ENCODE measurements at regions not wholly inside any gene's neighbourhood (a gene's known extent, or its start where the extent isn't known, plus 50 kb on each side); places are given as distances from the start of the nearest gene placed in this dataset.

- no peaks in the 10 kb centered on the region for H3K4me1 Mint-ChIP-seq
- no peaks in the 10 kb centered on the region for H3K36me3 Mint-ChIP-seq (ENCODE audit: low read depth)
- no peak for DNase-seq
- intact Hi-C loops (cut with DNase I, micrococcal nuclease), result no loop called here
- no peak overlapping the region for H3K4me3 Mint-ChIP-seq
- ATAC-seq, result no peak
- H3K27me3 Mint-ChIP-seq, result no peaks in the 10 kb centered on the region
- CTCF ChIA-PET, result no interaction called here
- POLR2A ChIA-PET, result no interaction called here
- H3K9me3 Mint-ChIP-seq (ENCODE audit: low read depth), result no peaks in the 10 kb centered on the region
- H3K27ac Mint-ChIP-seq, result no peak overlapping the region
These were observed 80.4 kb downstream of the ENGASE start for GRCh38 chr17:79154951-79155585.

DNA sequence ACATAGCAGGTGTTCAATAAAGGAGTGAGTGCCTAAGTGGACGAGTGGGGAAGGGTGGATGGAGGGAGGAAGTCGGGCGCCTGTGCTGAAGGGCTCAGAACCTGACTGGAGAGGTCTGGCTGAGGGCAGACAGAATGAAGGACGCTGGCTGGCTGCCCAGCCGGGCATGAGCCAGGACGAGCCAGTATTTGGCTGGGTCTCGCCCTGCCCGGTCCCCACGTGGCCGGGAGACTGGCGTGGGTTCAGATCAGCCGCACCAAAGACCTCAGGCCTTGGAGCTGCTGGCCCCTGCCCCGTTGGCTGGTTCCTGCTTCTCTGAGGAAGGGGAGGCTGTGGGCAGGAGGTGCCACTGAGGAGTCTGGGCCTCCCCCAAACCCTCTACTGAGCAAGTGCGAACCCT, 79.8 kb downstream of the ENGASE start:
- CTCF ChIA-PET, result no interaction called here
- no peaks in the 10 kb centered on the region for H3K4me1 Mint-ChIP-seq
- ATAC-seq, result no peak
- no peak overlapping the region for H3K27ac Mint-ChIP-seq
- H3K4me3 Mint-ChIP-seq, result no peak overlapping the region
- intact Hi-C loops (cut with DNase I, micrococcal nuclease), result no loop called here
- no peaks in the 10 kb centered on the region for H3K27me3 Mint-ChIP-seq
- DNase-seq, result no peak
- H3K9me3 Mint-ChIP-seq (ENCODE audit: low read depth), result no peaks in the 10 kb centered on the region
- POLR2A ChIA-PET, result no interaction called here
- H3K36me3 Mint-ChIP-seq (ENCODE audit: low read depth), result no peaks in the 10 kb centered on the region

DNA sequence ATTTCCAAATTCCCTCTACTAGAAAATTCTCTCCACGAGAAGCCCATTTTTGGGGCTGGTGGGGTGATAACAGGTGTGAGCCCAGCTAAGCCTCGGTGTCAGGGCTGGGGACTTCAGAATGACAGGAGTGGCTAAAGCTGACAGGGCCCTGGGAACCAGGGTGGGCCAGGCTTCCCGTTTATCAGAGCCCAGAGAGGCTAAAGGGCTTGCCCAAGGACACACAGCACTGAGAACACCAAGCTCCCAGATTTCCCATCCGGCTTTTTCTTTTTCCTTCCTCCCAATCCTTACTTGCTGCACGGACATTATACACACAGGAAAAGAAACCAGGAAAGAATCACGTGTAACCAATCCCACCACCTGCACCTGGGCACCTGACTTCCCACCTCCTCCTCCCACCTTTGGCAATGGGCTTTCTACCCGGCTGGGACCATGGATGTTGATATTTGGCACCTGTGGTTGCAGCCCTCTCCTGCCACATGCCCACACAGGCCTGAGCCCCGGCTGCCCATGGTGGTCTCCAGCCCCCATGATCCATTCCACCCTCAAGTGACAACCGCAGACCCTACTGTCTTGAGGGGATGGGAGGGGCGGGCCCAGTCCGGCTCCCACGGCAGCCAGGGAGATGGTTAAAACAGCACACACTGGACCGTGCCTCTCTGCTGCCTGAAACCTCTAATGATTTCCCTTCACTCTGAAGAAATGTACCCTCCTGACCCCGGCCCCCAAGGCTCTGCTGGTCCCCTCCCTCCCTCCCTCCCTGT, 78.9 kb downstream of the ENGASE start:
- Mint-ChIP-seq H3K27me3 (no peaks in the 10 kb centered on the region), H3K27ac (no peak overlapping the region), H3K4me3 (no peak overlapping the region), H3K4me1 (no peaks in the 10 kb centered on the region), H3K9me3 (ENCODE audit: low read depth) (no peaks in the 10 kb centered on the region), H3K36me3 (ENCODE audit: low read depth) (no peaks in the 10 kb centered on the region)
- ATAC-seq, result no peak
- intact Hi-C loops (cut with DNase I, micrococcal nuclease), result no loop called here
- POLR2A ChIA-PET, result no interaction called here
- CTCF ChIA-PET, result no interaction called here
- no peak for DNase-seq

DNA sequence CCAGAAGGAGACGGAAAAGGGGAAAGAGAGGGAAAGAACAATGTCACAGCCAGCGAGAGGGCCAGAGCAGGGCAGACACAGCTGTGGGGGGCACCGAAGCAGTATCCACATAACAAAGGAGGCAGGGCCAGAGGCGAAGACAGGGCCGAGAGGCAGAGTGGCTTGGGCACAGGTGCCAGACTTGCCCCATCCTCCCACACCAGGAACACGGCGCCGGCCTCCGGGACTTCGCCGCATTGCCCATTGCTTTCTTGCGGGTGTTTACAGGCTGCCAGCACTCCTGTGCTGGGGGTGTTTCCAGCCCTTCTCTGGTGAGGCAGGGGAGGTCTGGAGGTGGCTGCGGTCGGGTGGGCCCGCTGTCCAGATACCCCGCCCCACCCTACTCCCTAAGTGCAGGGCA, 78.0 kb downstream of the ENGASE start:
- Mint-ChIP-seq H3K36me3 (ENCODE audit: low read depth) (no peaks in the 10 kb centered on the region), H3K4me3 (no peak overlapping the region), H3K4me1 (no peaks in the 10 kb centered on the region), H3K9me3 (ENCODE audit: low read depth) (no peaks in the 10 kb centered on the region), H3K27ac (no peak overlapping the region), H3K27me3 (no peaks in the 10 kb centered on the region)
- ChIA-PET CTCF (no interaction called here), POLR2A (no interaction called here)
- ATAC-seq (no peak), DNase-seq (no peak)
- intact Hi-C loops (cut with DNase I, micrococcal nuclease), result no loop called here

- Mint-ChIP-seq H3K27me3 (no peaks in the 10 kb centered on the region), H3K27ac (no peak overlapping the region)
These were observed 77.5 kb downstream of the ENGASE start for GRCh38 chr17:79152110-79152509.

GRCh38 chr17:79150799-79151198, 76.2 kb downstream of the ENGASE start:
- no peaks in the 10 kb centered on the region for H3K36me3 Mint-ChIP-seq (ENCODE audit: low read depth)
- no peak overlapping the region for H3K27ac Mint-ChIP-seq
- ChIA-PET POLR2A (no interaction called here), CTCF (no interaction called here)
- ATAC-seq (no peak), DNase-seq (no peak)
- H3K4me3 Mint-ChIP-seq, result no peak overlapping the region
- intact Hi-C loops (cut with DNase I, micrococcal nuclease), result no loop called here
- H3K9me3 Mint-ChIP-seq (ENCODE audit: low read depth), result no peaks in the 10 kb centered on the region
- H3K27me3 Mint-ChIP-seq, result no peaks in the 10 kb centered on the region
- H3K4me1 Mint-ChIP-seq, result no peaks in the 10 kb centered on the region

More at GRCh38 chr17:79152110-79152509, 77.5 kb downstream of the ENGASE start:
- ChIA-PET POLR2A (no interaction called here), CTCF (no interaction called here)
- Mint-ChIP-seq H3K9me3 (ENCODE audit: low read depth) (no peaks in the 10 kb centered on the region), H3K4me3 (no peak overlapping the region), H3K4me1 (no peaks in the 10 kb centered on the region), H3K36me3 (ENCODE audit: low read depth) (no peaks in the 10 kb centered on the region)
- ATAC-seq (no peak), DNase-seq (no peak)
- intact Hi-C loops (cut with DNase I, micrococcal nuclease), result no loop called here

DNA sequence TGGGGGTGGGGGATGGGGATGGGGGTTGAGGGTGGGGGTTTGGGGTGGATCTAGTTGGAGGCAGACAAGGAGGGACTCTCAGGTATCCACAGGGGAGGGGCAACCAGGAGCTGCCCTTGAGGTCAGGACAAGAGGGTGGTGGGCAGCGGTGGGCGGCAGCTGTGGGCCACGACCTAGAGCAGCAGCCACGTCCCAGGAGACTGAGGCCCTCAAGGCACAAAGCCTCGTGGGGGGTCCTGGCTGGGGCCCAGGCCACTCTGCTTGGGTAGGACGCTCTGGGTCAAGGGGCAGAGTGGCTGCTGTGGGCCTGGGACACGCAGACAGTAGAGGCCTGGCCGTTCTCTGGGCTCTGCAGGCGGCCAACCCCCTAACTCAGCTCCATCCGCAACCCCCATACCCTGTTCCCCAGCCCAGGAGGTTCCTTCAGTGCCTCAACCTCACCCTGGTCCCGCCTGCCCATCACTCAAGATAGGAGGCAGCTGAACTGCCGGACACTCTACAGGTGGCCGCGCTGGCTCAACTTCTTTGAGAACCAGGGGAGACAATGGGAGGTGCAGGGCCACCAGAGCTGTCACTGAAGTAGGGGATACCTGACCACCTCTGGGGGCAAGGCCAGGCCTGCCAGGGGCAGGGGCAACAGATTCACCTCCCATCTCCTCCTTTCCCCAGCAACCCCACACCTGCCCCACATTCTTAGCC, 75.6 kb downstream of the ENGASE start:
- Mint-ChIP-seq H3K4me1 (no peaks in the 10 kb centered on the region), H3K9me3 (ENCODE audit: low read depth) (no peaks in the 10 kb centered on the region), H3K27ac (no peak overlapping the region), H3K4me3 (no peak overlapping the region), H3K27me3 (no peaks in the 10 kb centered on the region), H3K36me3 (ENCODE audit: low read depth) (no peaks in the 10 kb centered on the region)
- ATAC-seq, result no peak
- POLR2A ChIA-PET, result no interaction called here
- CTCF ChIA-PET, result no interaction called here
- DNase-seq, result no peak
- intact Hi-C loops (cut with DNase I, micrococcal nuclease), result no loop called here

- intact Hi-C loops (cut with DNase I, micrococcal nuclease), result no loop called here
- POLR2A ChIA-PET, result no interaction called here
- no peaks in the 10 kb centered on the region for H3K4me1 Mint-ChIP-seq
- H3K27ac Mint-ChIP-seq, result no peak overlapping the region
- no peak overlapping the region for H3K4me3 Mint-ChIP-seq
- DNase-seq (no peak), ATAC-seq (no peak)
- no peaks in the 10 kb centered on the region for H3K27me3 Mint-ChIP-seq
- no peaks in the 10 kb centered on the region for H3K36me3 Mint-ChIP-seq (ENCODE audit: low read depth)
- CTCF ChIA-PET, result no interaction called here
- H3K9me3 Mint-ChIP-seq (ENCODE audit: low read depth), result no peaks in the 10 kb centered on the region
These were observed 74.0 kb downstream of the ENGASE start for GRCh38 chr17:79148584-79148983.

- no peaks in the 10 kb centered on the region for H3K4me1 Mint-ChIP-seq
- DNase-seq (no peak), ATAC-seq (no peak)
- no peaks in the 10 kb centered on the region for H3K36me3 Mint-ChIP-seq (ENCODE audit: low read depth)
- no peaks in the 10 kb centered on the region for H3K27me3 Mint-ChIP-seq
- ChIA-PET POLR2A (no interaction called here), CTCF (no interaction called here)
- H3K9me3 Mint-ChIP-seq (ENCODE audit: low read depth), result no peaks in the 10 kb centered on the region
- H3K4me3 Mint-ChIP-seq, result no peak overlapping the region
- intact Hi-C loops (cut with DNase I, micrococcal nuclease), result no loop called here
- no peak overlapping the region for H3K27ac Mint-ChIP-seq
These were observed 73.3 kb downstream of the ENGASE start for GRCh38 chr17:79147746-79148506.

DNA sequence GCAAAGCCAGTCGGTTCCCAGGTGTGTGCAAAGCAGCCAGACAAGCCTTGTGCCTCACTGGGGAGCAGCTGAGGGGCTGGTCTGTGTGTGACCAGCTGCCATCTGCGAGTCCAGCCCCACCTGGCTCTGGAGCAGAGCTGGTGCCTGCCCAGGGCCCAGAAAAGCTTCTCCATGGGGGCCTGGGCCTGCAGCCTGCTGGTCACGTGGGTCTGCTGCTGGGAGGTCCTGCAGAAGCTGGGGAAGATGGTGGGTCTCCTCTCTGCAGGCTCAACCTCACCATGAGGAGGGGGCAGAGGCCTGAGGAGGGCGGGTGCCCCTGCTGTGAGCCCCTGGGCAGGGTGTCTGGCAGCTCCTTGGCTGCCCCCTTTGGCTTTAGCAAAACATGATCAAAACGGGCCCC, 71.9 kb downstream of the ENGASE start:
- ChIA-PET POLR2A (no interaction called here), CTCF (no interaction called here)
- H3K4me1 Mint-ChIP-seq, result no peaks in the 10 kb centered on the region
- no peak overlapping the region for H3K4me3 Mint-ChIP-seq
- peaks cover 2% of the 10 kb centered on the region for H3K27me3 Mint-ChIP-seq
- no peak for DNase-seq
- ATAC-seq, result no peak
- intact Hi-C loops (cut with DNase I, micrococcal nuclease), result no loop called here
- H3K9me3 Mint-ChIP-seq (ENCODE audit: low read depth), result no peaks in the 10 kb centered on the region
- no peaks in the 10 kb centered on the region for H3K36me3 Mint-ChIP-seq (ENCODE audit: low read depth)
- H3K27ac Mint-ChIP-seq, result no peak overlapping the region

GRCh38 chr17:79145548-79145947, 70.9 kb downstream of the ENGASE start:
- Mint-ChIP-seq H3K36me3 (ENCODE audit: low read depth) (no peaks in the 10 kb centered on the region), H3K27me3 (peaks cover 2% of the 10 kb centered on the region), H3K9me3 (ENCODE audit: low read depth) (no peaks in the 10 kb centered on the region), H3K4me3 (no peak overlapping the region), H3K27ac (no peak overlapping the region), H3K4me1 (no peaks in the 10 kb centered on the region)
- ChIA-PET POLR2A (no interaction called here), CTCF (no interaction called here)
- no peak for DNase-seq
- ATAC-seq, result no peak
- intact Hi-C loops (cut with DNase I, micrococcal nuclease), result no loop called here

DNA sequence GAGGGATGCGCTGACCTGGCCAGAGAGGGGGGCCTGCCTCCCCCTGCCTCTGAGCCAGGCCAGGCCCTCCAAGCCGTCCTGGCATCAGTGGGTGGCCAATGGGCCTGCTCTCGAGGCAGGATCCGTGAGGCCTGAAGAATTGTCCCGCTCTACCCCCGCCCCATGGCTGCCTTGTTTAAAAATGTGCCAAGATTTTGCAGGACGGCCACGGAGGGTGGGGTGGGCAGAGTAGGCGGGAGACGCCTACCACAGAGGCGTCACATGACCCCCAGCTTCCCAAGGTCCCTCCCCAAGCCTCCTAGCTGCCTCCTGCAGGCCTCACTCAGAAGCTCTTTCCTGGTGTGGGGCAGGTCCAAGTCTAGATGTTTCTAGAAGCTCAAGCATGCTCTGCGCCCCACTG, 69.5 kb downstream of the ENGASE start:
- no peak overlapping the region for H3K4me3 Mint-ChIP-seq
- peaks cover 2% of the 10 kb centered on the region for H3K27me3 Mint-ChIP-seq

More for the DNA sequence above, 69.5 kb downstream of the ENGASE start:
- Mint-ChIP-seq H3K27ac (no peak overlapping the region), H3K36me3 (ENCODE audit: low read depth) (no peaks in the 10 kb centered on the region), H3K4me1 (no peaks in the 10 kb centered on the region), H3K9me3 (ENCODE audit: low read depth) (no peaks in the 10 kb centered on the region)
- no peak for ATAC-seq
- no peak for DNase-seq
- CTCF ChIA-PET, result interaction anchor here (0.6 kb wide), 1 partner anchor 98 kb away, joined by 3 read pairs; no protein-coding TSS in a partner anchor
- POLR2A ChIA-PET, result no interaction called here
- intact Hi-C loops (cut with DNase I, micrococcal nuclease), result no loop called here
